BJ (cell line): ENCODE measurements at regions not wholly inside any gene's neighbourhood (a gene's known extent, or its start where the extent isn't known, plus 50 kb on each side); places are given as distances from the start of the nearest gene placed in this dataset.
"Not testable (repeated sequence)": the region's sequence is repeated elsewhere in the genome, so short reads cannot be mapped to it uniquely, and the experiment has no call there.

ENCODE experiments used
- CTCF ChIA-PET: fragments of 350-600 bp; formaldehyde crosslinking; extraction: SDS; loops from one replicate; lab custom pipeline; 2021; ENCODE audit warnings: antibody characterized with exemption, inconsistent platforms; lab: Yijun Ruan, JAX
- POLR2A ChIA-PET: fragments of 300-600 bp; sonication (Branson Sonifier 250); formaldehyde crosslinking; extraction: SDS; loops from one replicate; lab custom pipeline; 2021; ENCODE audit warnings: antibody characterized with exemption; lab: Charles Lee
- DNase-seq: peaks from one replicate; pipeline ENCODE4 v3.0.0-alpha.2; 2011; ENCODE audit warnings: low read depth
- H3K27me3 ChIP-seq: 2 replicates; pipeline ENCODE4 v1.6.0; 2011; ENCODE audit warnings: low read length; ENCODE audit not compliant: control insufficient read depth, insufficient read depth
- H3K36me3 ChIP-seq: 2 replicates; pipeline ENCODE4 v1.5.1; 2011; ENCODE audit warnings: low read length; ENCODE audit not compliant: control insufficient read depth, insufficient read depth
- H3K4me3 ChIP-seq: 2 replicates; pipeline ENCODE4 v1.5.1; 2011; ENCODE audit warnings: low read depth, mild to moderate bottlenecking, control low read depth, low read length
- CTCF ChIP-seq: IDR thresholded peaks from 2 replicates; pipeline ENCODE4 v1.5.1; 2011; ENCODE audit warnings: low read depth, mild to moderate bottlenecking, control low read depth, inconsistent platforms, low read length, moderate library complexity; ENCODE audit not compliant: insufficient read depth

GRCh38 chr10:109618748-109619147 lies 304.6 kb downstream of the XPNPEP1 start:
- no peak for TF ChIP-seq CTCF
- CTCF ChIA-PET, result no interaction called here
- POLR2A ChIA-PET, result no interaction called here
- no peaks in the 10 kb centered on the region for H3K36me3 ChIP-seq
- H3K27me3 ChIP-seq, result no peaks in the 10 kb centered on the region
- H3K4me3 ChIP-seq, result no peak overlapping the region
- DNase-seq, result no peak

- no peak for DNase-seq
- POLR2A ChIA-PET, result no interaction called here
- Histone ChIP-seq H3K27me3 (no peaks in the 10 kb centered on the region), H3K4me3 (no peak overlapping the region), H3K36me3 (no peaks in the 10 kb centered on the region)
- no peak for TF ChIP-seq CTCF
- CTCF ChIA-PET, result no interaction called here
Measured at GRCh38 chr10:109618301-109618700, 305.0 kb downstream of the XPNPEP1 start.

- Histone ChIP-seq H3K27me3 (no peaks in the 10 kb centered on the region), H3K4me3 (no peak overlapping the region), H3K36me3 (no peaks in the 10 kb centered on the region)
- CTCF ChIA-PET, result no interaction called here
- TF ChIP-seq CTCF, result no peak
- DNase-seq, result no peak
- POLR2A ChIA-PET, result no interaction called here
Measured at GRCh38 chr10:109616359-109616980, 306.8 kb downstream of the XPNPEP1 start.

GRCh38 chr10:109595356-109595755 lies 328.0 kb downstream of the XPNPEP1 start:
- POLR2A ChIA-PET, H3K4me3 ChIP-seq, H3K36me3 ChIP-seq, CTCF ChIA-PET, DNase-seq, H3K27me3 ChIP-seq: not testable (repeated sequence)

- Histone ChIP-seq H3K4me3 (no peak overlapping the region), H3K27me3 (no peaks in the 10 kb centered on the region), H3K36me3 (no peaks in the 10 kb centered on the region)
- no peak for DNase-seq
- ChIA-PET CTCF (no interaction called here), POLR2A (no interaction called here)
- TF ChIP-seq CTCF, result no peak
Measured at GRCh38 chr10:109593682-109594081, 329.6 kb downstream of the XPNPEP1 start.

GRCh38 chr10:109592391-109592790 lies 330.9 kb downstream of the XPNPEP1 start:
- POLR2A ChIA-PET, result no interaction called here
- DNase-seq, result no peak
- H3K36me3 ChIP-seq, result no peaks in the 10 kb centered on the region

More at GRCh38 chr10:109592391-109592790, 330.9 kb downstream of the XPNPEP1 start:
- TF ChIP-seq CTCF, result no peak
- CTCF ChIA-PET, result no interaction called here
- Histone ChIP-seq H3K27me3 (no peaks in the 10 kb centered on the region), H3K4me3 (no peak overlapping the region)
